Upper lobe of left lung (tissue), 6 donors: ENCODE measurements at regions not wholly inside any gene's neighbourhood (a gene's known extent, or its start where the extent isn't known, plus 50 kb on each side); places are given as distances from the start of the nearest gene placed in this dataset.
A peak's percentile ranks its signal among the peaks of the same experiment; 100 is the strongest.
"Not testable (repeated sequence)": the region's sequence is repeated elsewhere in the genome, so short reads cannot be mapped to it uniquely, and the experiment has no call there.

ENCODE experiments used
- ATAC-seq, 2 donors: fragments of 200-7000 bp; cut with Tn5 transposase; one replicate each; pipeline ENCODE4 v1.9.1; 2022; ENCODE audit warnings: mild to moderate bottlenecking in 2 of 2, moderate library complexity in 2 of 2; ENCODE audit not compliant: low FRiP score in 2 of 2
- DNase-seq, 2 donors: peaks; one replicate each; pipeline ENCODE4 v3.0.0-alpha.2; 2019 to 2020
- H3K27ac ChIP-seq, 4 donors: fragments of 200-600 bp; sonication (generic); one replicate each; pipeline ENCODE4 v1.5.1; 2016 to 2019
- H3K27me3 ChIP-seq, 4 donors: fragments of 200-600 bp; sonication (generic); one replicate each; pipeline ENCODE4 v1.5.1; 2017 to 2019
- H3K36me3 ChIP-seq, 4 donors: fragments of 200-600 bp; sonication (generic); one replicate each; pipeline ENCODE4 v1.5.1; 2016 to 2019
- H3K4me1 ChIP-seq, 4 donors: fragments of 200-600 bp; sonication (generic); one replicate each; pipeline ENCODE4 v1.5.1; 2018 to 2019
- H3K4me3 ChIP-seq, 4 donors: fragments of 200-600 bp; sonication (generic); one replicate each; pipeline ENCODE4 v1.5.1; 2017 to 2019; ENCODE audit warnings: mild to moderate bottlenecking in 2 of 4, moderate library complexity in 1 of 4
- H3K9me3 ChIP-seq, 4 donors: fragments of 200-600 bp; sonication (generic); one replicate each; pipeline ENCODE4 v1.5.1; 2018 to 2019
- EP300 ChIP-seq, 4 donors: sonication (generic); formaldehyde crosslinking; IDR thresholded peaks; one replicate each; pipeline ENCODE4 v1.5.1; 2017; ENCODE audit warnings: antibody characterized with exemption in 4 of 4, control low read depth in 2 of 4
- POLR2A ChIP-seq, 4 donors: fragments of 450-650 bp; IDR thresholded peaks; one replicate each; pipeline ENCODE4 v1.5.1; 2016 to 2017; ENCODE audit warnings: antibody characterized with exemption in 4 of 4, mild to moderate bottlenecking in 2 of 4
- POLR2AphosphoS5 ChIP-seq, 2 donors: sonication (generic); formaldehyde crosslinking; IDR thresholded peaks; one replicate each; pipeline ENCODE4 v1.5.1; 2017; ENCODE audit warnings: antibody characterized with exemption in 2 of 2
- WGBS, 2 donors: methylation state at CpG; one replicate each; pipeline ENCODE4 v1.1.5; 2017 to 2018; 5-methylcytosine and 5-hydroxymethylcytosine counted together
- TF ChIP-seq, protein P1 (sequence below), 6 experiments: fragments of 450-650 bp in 4 of 6; fragments of 200-600 bp in 2 of 6; sonication (generic) in 2 of 6; IDR thresholded peaks; one replicate each; pipeline ENCODE4 v1.5.1; 2016 to 2019; ENCODE audit warnings: antibody characterized with exemption in 6 of 6
- donor health status: DM: no; HTN: no; CAD: no; lungs with moderate emphysema.
- donor health status: DM: no; HTN: yes; CAD: no; lungs with severe emphysema.

GRCh38 chr5:60535198-60535597 is 164.8 kb downstream of the DEPDC1B start:
- no peak overlapping the region for H3K27ac ChIP-seq
- peaks cover 0 to 6% (median 0%) of the 10 kb centered on the region in 4 donors for H3K4me1 ChIP-seq
- H3K36me3 ChIP-seq = no peaks in the 10 kb centered on the region
- no peaks in the 10 kb centered on the region for H3K9me3 ChIP-seq
- no peak for ATAC-seq
- TF ChIP-seq EP300 (IDR thresholded peaks at IDR 0.05) (no peak), POLR2AphosphoS5 (IDR thresholded peaks at IDR 0.05) (no peak), POLR2A (IDR thresholded peaks at IDR 0.05) (no peak)
- TF ChIP-seq, protein P1, sequence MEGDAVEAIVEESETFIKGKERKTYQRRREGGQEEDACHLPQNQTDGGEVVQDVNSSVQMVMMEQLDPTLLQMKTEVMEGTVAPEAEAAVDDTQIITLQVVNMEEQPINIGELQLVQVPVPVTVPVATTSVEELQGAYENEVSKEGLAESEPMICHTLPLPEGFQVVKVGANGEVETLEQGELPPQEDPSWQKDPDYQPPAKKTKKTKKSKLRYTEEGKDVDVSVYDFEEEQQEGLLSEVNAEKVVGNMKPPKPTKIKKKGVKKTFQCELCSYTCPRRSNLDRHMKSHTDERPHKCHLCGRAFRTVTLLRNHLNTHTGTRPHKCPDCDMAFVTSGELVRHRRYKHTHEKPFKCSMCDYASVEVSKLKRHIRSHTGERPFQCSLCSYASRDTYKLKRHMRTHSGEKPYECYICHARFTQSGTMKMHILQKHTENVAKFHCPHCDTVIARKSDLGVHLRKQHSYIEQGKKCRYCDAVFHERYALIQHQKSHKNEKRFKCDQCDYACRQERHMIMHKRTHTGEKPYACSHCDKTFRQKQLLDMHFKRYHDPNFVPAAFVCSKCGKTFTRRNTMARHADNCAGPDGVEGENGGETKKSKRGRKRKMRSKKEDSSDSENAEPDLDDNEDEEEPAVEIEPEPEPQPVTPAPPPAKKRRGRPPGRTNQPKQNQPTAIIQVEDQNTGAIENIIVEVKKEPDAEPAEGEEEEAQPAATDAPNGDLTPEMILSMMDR (IDR thresholded peaks at IDR 0.05) = no peak
- H3K27me3 ChIP-seq = no peaks in the 10 kb centered on the region
- no peak for DNase-seq
- H3K4me3 ChIP-seq = no peak overlapping the region

DNA sequence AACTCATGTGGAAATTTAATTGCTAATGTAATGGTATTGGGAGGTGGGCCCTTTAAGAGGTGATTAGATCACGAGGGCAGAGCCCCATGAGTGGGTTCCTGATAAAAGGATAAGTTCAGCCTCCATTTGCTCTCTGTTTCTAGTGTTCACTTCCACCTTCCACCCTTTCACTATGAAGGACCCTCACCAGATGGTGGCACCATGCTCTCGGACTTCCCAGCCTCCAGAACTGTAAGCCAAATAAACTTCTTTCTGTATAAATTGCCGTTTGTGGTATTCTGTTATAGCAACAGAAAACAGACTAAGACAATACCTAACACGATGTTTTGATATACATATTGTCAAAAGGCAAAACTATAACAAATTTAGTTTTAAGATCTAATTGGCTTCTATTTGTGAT is 166.2 kb downstream of the DEPDC1B start:
- 77 to 81% methylated on average over 4 of the region's 4 CpGs for WGBS, 2 donors
- H3K27me3 ChIP-seq = no peaks in the 10 kb centered on the region
- H3K9me3 ChIP-seq = no peaks in the 10 kb centered on the region
- no peaks in the 10 kb centered on the region for H3K36me3 ChIP-seq
- H3K4me3 ChIP-seq = no peak overlapping the region
- H3K4me1 ChIP-seq = no peaks in the 10 kb centered on the region
- no peak for ATAC-seq
- DNase-seq = no peak
- TF ChIP-seq, protein P1 (IDR thresholded peaks at IDR 0.05) = no peak
- no peak for TF ChIP-seq POLR2A (IDR thresholded peaks at IDR 0.05)
- no peak for TF ChIP-seq POLR2AphosphoS5 (IDR thresholded peaks at IDR 0.05)
- no peak for TF ChIP-seq EP300 (IDR thresholded peaks at IDR 0.05)
- no peak overlapping the region for H3K27ac ChIP-seq

DNA sequence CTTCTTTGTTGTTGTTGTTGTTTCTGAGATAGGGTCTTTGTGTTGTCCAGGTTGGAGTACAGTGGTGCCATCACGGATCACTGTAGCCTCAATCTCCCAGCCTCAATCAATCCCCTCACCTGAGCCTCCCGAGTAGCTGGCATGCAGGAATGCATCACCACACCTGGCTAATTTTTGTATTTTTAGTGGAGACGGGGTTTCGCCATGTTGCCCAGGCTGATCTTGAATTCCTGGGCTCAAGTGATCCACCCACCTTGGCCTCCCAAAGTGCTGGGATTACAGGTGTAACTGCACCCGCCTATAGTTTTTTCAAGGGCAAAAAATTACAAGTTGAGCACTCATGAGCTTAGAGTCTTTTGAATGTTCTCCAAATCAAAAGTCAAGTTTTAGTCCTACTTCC is 167.2 kb downstream of the DEPDC1B start:
- not testable (repeated sequence) for ATAC-seq, H3K9me3 ChIP-seq, H3K4me3 ChIP-seq, DNase-seq, H3K36me3 ChIP-seq, H3K27me3 ChIP-seq, H3K27ac ChIP-seq, H3K4me1 ChIP-seq
- WGBS, 2 donors = 85 to 86% methylated on average over 4 to 5 of the region's 5 CpGs

GRCh38 chr5:60530144-60530848 is 169.7 kb downstream of the DEPDC1B start:
- WGBS, 2 donors = 89 to 96% methylated on average over 6 to 24 of the region's 32 CpGs
- ATAC-seq, H3K4me3 ChIP-seq, H3K27me3 ChIP-seq, H3K36me3 ChIP-seq, H3K9me3 ChIP-seq, H3K27ac ChIP-seq, H3K4me1 ChIP-seq: not testable (repeated sequence)
- peak in 1 of 2 donors; percentile 56 for DNase-seq

DNA sequence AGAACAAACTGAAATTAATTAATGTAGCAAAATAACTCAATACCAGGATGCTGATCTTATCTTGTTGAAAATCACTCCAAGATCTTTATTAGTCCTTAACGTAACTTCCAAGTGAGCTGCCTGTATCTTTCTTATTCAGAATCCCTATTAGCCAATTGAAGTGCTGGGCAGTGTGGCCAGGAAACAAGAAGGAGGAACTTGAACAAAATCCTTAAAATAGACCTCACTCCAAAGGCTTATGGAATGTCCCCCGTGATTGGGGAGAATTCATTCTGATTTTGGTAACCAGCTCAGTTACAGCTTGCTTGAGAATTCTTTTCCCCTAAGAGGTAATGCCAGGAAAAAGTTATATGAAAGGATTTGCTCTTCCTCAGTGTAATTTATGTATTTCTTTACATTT is 171.0 kb downstream of the DEPDC1B start:
- DNase-seq = no peak
- ATAC-seq = no peak
- Histone ChIP-seq H3K27ac (no peak overlapping the region), H3K36me3 (no peaks in the 10 kb centered on the region), H3K9me3 (no peaks in the 10 kb centered on the region), H3K4me1 (no peaks in the 10 kb centered on the region), H3K27me3 (no peaks in the 10 kb centered on the region), H3K4me3 (no peak overlapping the region)
- WGBS, 2 donors = 40 to 46% methylated on average over 2 of the region's 2 CpGs
- no peak for TF ChIP-seq POLR2AphosphoS5 (IDR thresholded peaks at IDR 0.05)
- TF ChIP-seq EP300 (IDR thresholded peaks at IDR 0.05) = no peak
- TF ChIP-seq, protein P1 (IDR thresholded peaks at IDR 0.05) = no peak
- no peak for TF ChIP-seq POLR2A (IDR thresholded peaks at IDR 0.05)

DNA sequence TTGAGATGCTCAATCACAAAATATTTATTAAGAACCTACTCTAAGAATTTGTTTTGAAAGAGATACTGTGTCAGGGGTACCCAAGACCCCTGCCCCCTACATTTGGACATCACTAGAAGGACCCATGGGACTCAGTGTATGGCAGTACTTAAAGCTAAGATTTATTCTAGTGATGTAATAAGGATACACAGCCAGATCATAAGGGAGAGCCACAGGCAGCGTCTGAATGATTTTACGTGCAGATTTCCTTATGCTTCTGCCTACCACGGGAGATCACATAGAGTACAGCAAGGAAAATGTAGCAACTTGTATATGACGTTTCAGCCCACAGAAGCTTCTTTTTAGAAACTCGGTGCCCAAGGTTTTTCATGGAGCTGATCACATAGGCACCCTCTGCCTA is 172.9 kb downstream of the DEPDC1B start:
- Histone ChIP-seq H3K9me3 (no peaks in the 10 kb centered on the region), H3K4me3 (no peak overlapping the region), H3K4me1 (no peaks in the 10 kb centered on the region), H3K27ac (no peak overlapping the region), H3K27me3 (no peaks in the 10 kb centered on the region), H3K36me3 (no peaks in the 10 kb centered on the region)
- ATAC-seq (no peak), DNase-seq (no peak)
- TF ChIP-seq POLR2A (IDR thresholded peaks at IDR 0.05) (no peak), POLR2AphosphoS5 (IDR thresholded peaks at IDR 0.05) (no peak), EP300 (IDR thresholded peaks at IDR 0.05) (no peak)
- TF ChIP-seq, protein P1 (IDR thresholded peaks at IDR 0.05) = no peak
- 72 to 86% methylated on average over 5 of the region's 5 CpGs for WGBS, 2 donors
